ENCODE measurements at regions not wholly inside any gene's neighbourhood (a gene's known extent, or its start where the extent isn't known, plus 50 kb on each side); places are given as distances from the start of the nearest gene placed in this dataset.
"Not testable (repeated sequence)": the region's sequence is repeated elsewhere in the genome, so short reads cannot be mapped to it uniquely, and the experiment has no call there.

GRCh38 chr7:51455948-51456347, 139.3 kb upstream of the COBL start:
- no peak for DNase-seq (ENCODE audit: low read depth, low spot score)

GRCh38 chr7:51455513-51455912, 138.9 kb upstream of the COBL start:
- no peak for DNase-seq (ENCODE audit: low read depth, low spot score)

GRCh38 chr7:51455086-51455485, 138.5 kb upstream of the COBL start:
- no peak for DNase-seq (ENCODE audit: low read depth, low spot score)

GRCh38 chr7:51452694-51453093, 136.1 kb upstream of the COBL start:
- DNase-seq (ENCODE audit: low read depth, low spot score) = no peak

GRCh38 chr7:51451751-51452476, 135.3 kb upstream of the COBL start:
- no peak for DNase-seq (ENCODE audit: low read depth, low spot score)

- DNase-seq (ENCODE audit: low read depth, low spot score) = no peak
Measured at GRCh38 chr7:51450541-51450940, 133.9 kb upstream of the COBL start.

GRCh38 chr7:51446785-51447184, 130.2 kb upstream of the COBL start:
- no peak for DNase-seq (ENCODE audit: low read depth, low spot score)

- no peak for DNase-seq (ENCODE audit: low read depth, low spot score)
Measured at GRCh38 chr7:51446356-51446755, 129.7 kb upstream of the COBL start.

- no peak for DNase-seq (ENCODE audit: low read depth, low spot score)
Measured at GRCh38 chr7:51444936-51445335, 128.3 kb upstream of the COBL start.

- DNase-seq (ENCODE audit: low read depth, low spot score) = peak; percentile 74
Measured at GRCh38 chr7:51430480-51431086, 114.0 kb upstream of the COBL start.

GRCh38 chr7:51428217-51428887, 111.7 kb upstream of the COBL start:
- DNase-seq (ENCODE audit: low read depth, low spot score) = peak; percentile 28

- DNase-seq (ENCODE audit: low read depth, low spot score) = no peak
Measured at GRCh38 chr7:51426163-51426562, 109.6 kb upstream of the COBL start.

- DNase-seq (ENCODE audit: low read depth, low spot score) = not testable (repeated sequence)
Measured at GRCh38 chr7:51409934-51410333, 93.3 kb upstream of the COBL start.

GRCh38 chr7:51397608-51398007, 81.0 kb upstream of the COBL start:
- DNase-seq (ENCODE audit: low read depth, low spot score) = not testable (repeated sequence)

GRCh38 chr7:51393003-51393402, 76.4 kb upstream of the COBL start:
- not testable (repeated sequence) for DNase-seq (ENCODE audit: low read depth, low spot score)

- DNase-seq (ENCODE audit: low read depth, low spot score) = not testable (repeated sequence)
Measured at GRCh38 chr7:51389952-51390351, 73.3 kb upstream of the COBL start.

GRCh38 chr7:51389216-51389812, 72.7 kb upstream of the COBL start:
- DNase-seq (ENCODE audit: low read depth, low spot score) = not testable (repeated sequence)

GRCh38 chr7:51388241-51388640, 71.6 kb upstream of the COBL start:
- not testable (repeated sequence) for DNase-seq (ENCODE audit: low read depth, low spot score)

GRCh38 chr7:51386806-51387568, 70.4 kb upstream of the COBL start:
- DNase-seq (ENCODE audit: low read depth, low spot score) = not testable (repeated sequence)

- not testable (repeated sequence) for DNase-seq (ENCODE audit: low read depth, low spot score)
Measured at GRCh38 chr7:51386184-51386583, 69.6 kb upstream of the COBL start.

GRCh38 chr7:51382243-51382642, 65.6 kb upstream of the COBL start:
- not testable (repeated sequence) for DNase-seq (ENCODE audit: low read depth, low spot score)

Measured in astrocyte of the hippocampus (primary cell).